ENCODE measurements at regions not wholly inside any gene's neighbourhood (a gene's known extent, or its start where the extent isn't known, plus 50 kb on each side); places are given as distances from the start of the nearest gene placed in this dataset.

GRCh38 chr12:124426594-124427555 lies 132.0 kb downstream of the RFLNA start:
- peak; percentile 32 for DNase-seq

DNA sequence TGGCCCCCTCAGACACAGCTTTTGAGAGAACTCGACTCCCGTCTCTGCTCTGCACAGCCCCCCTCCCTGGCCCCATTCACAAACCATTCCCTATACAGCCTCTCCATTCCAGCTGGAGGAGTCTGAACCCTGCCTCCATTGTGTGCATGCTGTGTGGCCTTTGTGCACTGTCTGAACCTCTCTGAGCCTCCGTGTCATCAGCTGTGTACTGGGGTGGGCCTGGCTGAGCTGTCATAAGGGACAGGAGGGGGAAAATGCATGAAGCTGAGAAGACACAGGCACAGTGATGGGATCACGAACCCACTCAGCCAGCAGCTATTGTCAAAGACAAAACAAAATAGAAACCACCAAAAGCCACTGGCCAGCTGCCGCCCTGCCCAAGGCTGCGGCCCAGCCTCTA lies 130.8 kb downstream of the RFLNA start:
- DNase-seq = no peak

DNA sequence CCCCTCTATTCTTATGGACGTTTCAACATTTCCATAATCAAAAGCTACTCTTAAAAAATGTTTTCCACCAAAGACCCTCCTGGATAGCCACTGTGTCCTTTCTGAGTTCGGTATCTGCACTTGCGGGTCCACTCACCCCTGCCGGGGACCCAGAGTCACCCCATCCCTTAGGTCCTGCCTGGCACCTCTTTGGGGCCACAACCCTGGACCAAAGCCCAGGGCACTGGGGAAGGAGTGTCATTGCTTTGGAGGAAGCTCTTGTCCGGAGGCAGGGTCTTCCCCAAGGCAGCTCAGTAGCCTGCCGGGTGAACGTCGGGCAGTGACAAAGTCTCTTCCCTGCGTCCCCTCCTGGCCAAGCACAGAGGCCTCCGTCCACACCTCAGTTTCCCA lies 129.6 kb downstream of the RFLNA start:
- no peak for DNase-seq

GRCh38 chr12:124423761-124424515 lies 129.0 kb downstream of the RFLNA start:
- no peak for DNase-seq

DNA sequence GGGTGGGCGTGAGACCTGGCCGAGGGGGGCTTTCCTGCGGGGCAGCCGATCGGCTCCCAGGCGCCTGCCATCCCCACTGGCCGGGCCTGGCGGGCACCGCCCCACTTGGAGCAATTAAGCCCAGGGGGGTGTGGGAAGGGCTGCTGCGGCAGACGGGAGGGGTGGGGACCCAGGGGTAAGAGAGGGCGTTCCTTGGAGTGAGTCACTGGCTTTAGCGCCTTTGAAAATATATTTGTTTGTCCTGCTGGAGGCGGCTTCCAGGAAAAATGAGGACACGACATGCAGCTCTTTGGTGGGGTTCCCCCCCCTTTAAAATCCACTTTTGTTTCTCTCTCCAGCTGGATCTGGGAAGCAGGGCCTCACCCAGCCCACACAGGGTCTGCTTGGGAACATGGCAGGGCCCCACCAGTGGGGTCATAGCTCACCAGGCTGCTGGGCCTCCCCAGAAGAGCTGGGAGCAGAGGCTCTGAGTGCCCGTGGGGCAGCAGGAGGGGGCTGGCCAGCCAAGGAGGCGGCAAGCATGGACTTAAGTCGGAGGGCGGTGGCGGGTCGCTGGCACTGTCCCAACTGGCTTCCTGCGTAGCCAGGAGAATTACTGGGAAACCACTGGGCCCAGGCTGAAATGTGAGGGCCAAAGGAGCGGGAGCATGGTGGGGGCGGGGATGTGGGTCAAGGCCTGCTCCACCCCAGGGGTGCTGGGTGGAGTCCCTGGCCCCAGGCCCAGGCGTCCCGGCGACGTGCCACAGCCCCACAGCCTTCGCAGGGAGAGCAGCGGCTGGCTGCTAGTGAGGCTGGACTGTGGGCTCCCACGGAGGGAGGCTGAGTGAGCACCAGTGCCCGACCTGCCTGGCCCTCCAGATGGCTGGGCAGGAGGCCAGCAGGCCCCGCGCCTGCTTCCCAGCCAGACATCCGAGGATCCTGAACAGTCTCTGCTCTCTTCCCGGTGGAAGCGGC lies 128.0 kb downstream of the RFLNA start:
- DNase-seq = peak; percentile 64

GRCh38 chr12:124422142-124422569 lies 127.3 kb downstream of the RFLNA start:
- DNase-seq = no peak

GRCh38 chr12:124420996-124421674 lies 126.2 kb downstream of the RFLNA start:
- DNase-seq = no peak

GRCh38 chr12:124420041-124420995 lies 125.4 kb downstream of the RFLNA start:
- DNase-seq = no peak

DNA sequence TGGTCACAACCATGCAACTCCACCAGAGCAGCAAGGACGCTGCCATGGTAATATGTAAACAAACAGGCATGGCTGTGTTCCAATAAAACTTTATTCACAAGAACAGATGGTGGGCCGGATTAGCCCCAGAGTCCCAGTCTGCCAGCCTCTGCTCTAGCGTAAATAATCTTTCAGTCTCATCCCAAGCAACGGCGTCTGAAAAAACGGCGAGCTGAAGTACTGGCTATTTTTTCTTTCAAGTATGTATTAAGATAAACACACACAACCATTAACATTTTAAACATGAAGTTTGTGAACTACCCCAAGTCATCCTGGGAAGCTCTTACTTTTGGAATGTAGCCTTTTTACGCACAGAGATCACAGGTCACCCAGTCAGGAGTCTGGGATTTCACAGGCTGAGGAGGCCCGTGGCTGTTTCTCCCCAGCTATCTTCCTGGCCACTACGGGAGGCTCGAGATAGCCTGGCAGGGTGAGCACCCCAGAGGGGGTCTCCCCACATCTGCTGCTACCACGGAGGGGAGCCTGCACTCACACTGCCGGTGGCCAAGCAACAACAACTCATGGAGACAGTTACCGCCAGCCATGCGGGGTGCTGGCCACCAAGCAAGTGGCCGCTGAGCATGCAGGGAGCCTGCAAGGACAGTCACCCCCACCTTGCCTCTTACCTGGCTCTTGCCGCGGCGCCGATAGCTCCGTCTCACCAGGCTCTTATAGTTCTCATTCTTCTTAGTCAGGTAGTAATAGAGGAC lies 124.6 kb downstream of the RFLNA start:
- DNase-seq = no peak

DNA sequence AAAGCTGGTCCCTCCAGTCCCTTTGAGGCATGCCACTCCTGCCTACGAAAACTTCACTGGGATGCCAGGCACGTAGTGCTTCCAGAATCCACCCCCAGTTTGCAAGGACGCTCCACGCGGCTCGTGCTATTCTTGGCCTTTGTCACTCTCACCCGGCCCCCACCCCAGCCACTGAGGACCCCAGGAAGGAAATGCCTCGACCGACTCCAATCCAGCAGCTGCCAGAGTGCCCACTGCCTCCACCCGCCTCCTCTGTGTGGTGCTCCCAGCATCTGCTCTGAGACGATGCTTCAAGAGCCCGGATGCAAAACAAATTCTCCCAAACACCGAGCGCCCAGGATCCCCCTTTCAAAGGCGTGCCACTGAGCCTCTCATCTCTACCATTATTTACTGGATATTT lies 123.9 kb downstream of the RFLNA start:
- DNase-seq = no peak

DNA sequence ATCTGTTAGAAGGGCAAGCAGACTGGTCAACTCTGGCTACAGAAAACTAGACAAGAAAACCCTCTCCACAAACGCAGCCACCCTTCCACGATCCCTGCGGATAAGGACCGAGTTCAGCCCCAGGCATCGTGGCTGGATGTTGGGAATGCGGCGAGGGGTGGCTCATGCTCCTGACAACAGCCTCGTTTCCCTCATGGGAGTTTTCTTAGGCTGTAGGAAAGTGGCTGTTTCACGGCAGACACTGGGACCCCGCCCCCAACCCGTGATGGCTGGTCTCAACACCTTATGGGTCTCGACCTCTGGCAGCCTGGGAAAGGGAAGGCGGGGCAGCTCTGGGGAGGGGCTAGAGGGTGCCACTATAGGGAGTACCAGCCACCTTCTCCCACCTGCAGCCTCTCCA lies 123.3 kb downstream of the RFLNA start:
- no peak for DNase-seq

GRCh38 chr12:124416516-124417395 lies 121.9 kb downstream of the RFLNA start:
- DNase-seq = no peak

GRCh38 chr12:124415064-124415463 lies 120.2 kb downstream of the RFLNA start:
- DNase-seq = no peak

- DNase-seq = no peak
Measured at GRCh38 chr12:124413915-124414314, 119.0 kb downstream of the RFLNA start.

DNA sequence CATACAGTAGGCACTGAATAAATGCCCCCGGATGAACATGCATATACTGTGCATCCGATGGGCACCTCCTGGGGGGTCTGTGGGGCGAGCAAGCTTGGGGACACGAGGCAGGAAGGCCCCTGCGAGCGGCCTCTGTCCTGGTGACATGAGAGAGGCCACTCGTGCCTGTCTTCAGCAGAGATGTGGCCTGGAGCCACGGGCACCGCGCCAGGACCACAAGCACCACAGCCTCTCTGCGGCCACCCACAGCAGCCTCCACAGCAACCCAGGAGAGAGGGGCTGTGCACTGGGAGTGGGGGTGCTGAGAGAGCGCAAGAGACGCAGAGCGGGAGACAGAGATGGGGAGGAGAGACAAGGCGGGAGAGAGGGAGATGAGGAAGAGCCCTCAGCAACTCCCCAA lies 118.5 kb downstream of the RFLNA start:
- DNase-seq = no peak

DNA sequence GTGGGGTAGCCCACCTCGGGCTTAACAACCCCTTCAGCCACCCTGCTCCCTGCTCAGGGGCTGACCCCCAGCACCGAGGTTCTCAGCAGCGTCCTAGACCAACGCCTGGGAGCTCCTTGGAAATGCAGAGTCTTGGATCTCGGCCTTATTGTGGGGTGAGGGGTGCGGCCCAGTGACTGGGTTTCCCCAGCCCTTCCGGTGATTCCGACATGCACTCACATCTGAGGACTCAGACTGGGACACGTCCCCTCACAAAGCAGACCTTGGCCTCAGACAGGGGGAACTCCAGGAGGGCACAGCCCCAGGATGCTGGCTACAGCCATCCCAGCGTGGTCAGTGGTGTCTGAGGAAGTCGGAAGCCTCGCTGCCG lies 117.7 kb downstream of the RFLNA start:
- no peak for DNase-seq

DNA sequence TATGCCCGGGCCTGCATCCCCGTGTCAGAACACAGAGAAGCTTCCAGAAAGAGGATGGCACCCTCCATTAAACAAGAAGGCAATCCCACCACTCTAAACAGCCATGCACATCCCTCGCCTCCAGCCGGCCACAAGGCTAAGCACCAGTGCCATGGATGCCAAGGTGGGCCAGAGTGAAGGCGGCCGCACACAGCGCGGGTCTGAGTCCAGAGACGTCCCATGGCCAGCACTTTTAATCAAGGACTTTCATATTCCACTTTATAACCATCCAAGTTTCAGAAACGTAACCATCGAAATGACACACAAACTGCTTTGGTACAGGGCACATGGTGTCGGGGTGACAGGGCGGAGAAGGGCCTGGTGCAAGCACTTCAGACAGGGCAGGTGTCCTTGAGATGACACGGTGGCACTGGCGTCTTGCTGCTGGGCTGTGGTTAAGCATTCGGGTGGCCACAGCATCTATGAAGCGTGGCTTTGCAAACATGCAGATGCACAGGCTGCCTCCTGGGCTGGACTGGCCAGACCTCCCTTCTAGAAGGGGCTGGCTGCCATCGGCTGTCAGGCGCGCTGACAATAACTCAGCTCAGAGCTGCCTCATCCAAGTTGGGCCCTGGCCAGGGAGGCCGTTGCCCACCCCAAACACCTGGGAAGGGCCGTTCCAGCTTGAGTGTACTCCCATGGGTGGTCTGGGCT lies 117.2 kb downstream of the RFLNA start:
- no peak for DNase-seq

- no peak for DNase-seq
Measured at GRCh38 chr12:124411281-124411878, 116.5 kb downstream of the RFLNA start.

Data from NCI-H2227 treated with DMSO at 0.1 percent for 48 hours (cell line).